OCI-LY7 (cell line): ENCODE measurements at regions not wholly inside any gene's neighbourhood (a gene's known extent, or its start where the extent isn't known, plus 50 kb on each side); places are given as distances from the start of the nearest gene placed in this dataset.
"Not testable (repeated sequence)": the region's sequence is repeated elsewhere in the genome, so short reads cannot be mapped to it uniquely, and the experiment has no call there.

ENCODE experiments used
- BruUV-seq: library from RNA; stranded (reverse); fragments of 400-500 nt; replicated peaks from 2 replicates; lab custom pipeline; 2021; lab: Mats Ljungman, UMichigan
- CTCF ChIA-PET: fragments of 300-600 bp; sonication (Branson Sonifier 250); formaldehyde crosslinking; loops from one replicate; lab custom pipeline; 2022; ENCODE audit warnings: antibody characterized with exemption; ENCODE audit not compliant: unreplicated experiment; lab: Charles Lee
- POLR2A ChIA-PET: fragments of 300-600 bp; sonication (Branson Sonifier 250); formaldehyde crosslinking; loops from one replicate; lab custom pipeline; 2022; ENCODE audit warnings: antibody characterized with exemption; lab: Charles Lee
- DNase-seq: peaks from one replicate; pipeline ENCODE4 v3.0.0-alpha.2; 2015; ENCODE audit warnings: low spot score
- H2AFZ ChIP-seq: fragments of 200-600 bp; sonication (generic), shearing (Covaris generic); 2 replicates; pipeline ENCODE4 v1.6.1; 2014; ENCODE audit warnings: mild to moderate bottlenecking, antibody characterized with exemption, low read length, moderate library complexity
- H3K27ac ChIP-seq: fragments of 200-600 bp; sonication (generic); 2 replicates; pipeline ENCODE4 v1.5.1; 2014; ENCODE audit warnings: mixed run types, low read depth, mild to moderate bottlenecking, moderate library complexity, low read length, inconsistent platforms; ENCODE audit not compliant: poor library complexity, severe bottlenecking
- H3K36me3 ChIP-seq: fragments of 200-600 bp; sonication (generic); 2 replicates; pipeline ENCODE4 v1.6.1; 2014; ENCODE audit warnings: mild to moderate bottlenecking, antibody characterized with exemption, low read length, moderate library complexity, mixed read lengths; ENCODE audit not compliant: insufficient read depth
- H3K4me1 ChIP-seq: fragments of 200-600 bp; sonication (generic); 2 replicates; pipeline ENCODE4 v1.5.1; 2014; ENCODE audit warnings: mild to moderate bottlenecking, low read length; ENCODE audit not compliant: insufficient read depth, poor library complexity, severe bottlenecking
- H3K4me2 ChIP-seq: fragments of 200-600 bp; sonication (generic); 2 replicates; pipeline ENCODE4 v1.6.1; 2014; ENCODE audit warnings: mild to moderate bottlenecking, low read length
- H3K4me3 ChIP-seq: fragments of 200-600 bp; sonication (generic); 2 replicates; pipeline ENCODE4 v1.5.1; 2014; ENCODE audit warnings: mild to moderate bottlenecking, low read depth, low read length; ENCODE audit not compliant: poor library complexity, severe bottlenecking
- H3K79me2 ChIP-seq: fragments of 200-600 bp; sonication (generic); 2 replicates; pipeline ENCODE4 v1.6.1; 2016; ENCODE audit warnings: low read depth, mild to moderate bottlenecking, low read length, moderate library complexity, mixed read lengths; ENCODE audit not compliant: insufficient read depth
- H3K9me2 ChIP-seq: fragments of 200-600 bp; sonication (generic); 2 replicates; pipeline ENCODE4 v1.6.1; 2016; ENCODE audit warnings: mild to moderate bottlenecking, low read length, mixed read lengths; ENCODE audit not compliant: insufficient read depth
- H3K9me3 ChIP-seq: fragments of 200-600 bp; sonication (generic); 2 replicates; pipeline ENCODE4 v1.6.1; 2014; ENCODE audit warnings: mild to moderate bottlenecking, mixed run types, low read length, mixed read lengths
- H4K20me1 ChIP-seq: fragments of 200-600 bp; sonication (generic); 2 replicates; pipeline ENCODE4 v1.6.1; 2014; ENCODE audit warnings: mild to moderate bottlenecking, antibody characterized with exemption, low read length, moderate library complexity, mixed read lengths; ENCODE audit not compliant: insufficient read depth
- EZH2phosphoT487 ChIP-seq: fragments of 200-600 bp; sonication (generic); IDR thresholded peaks from 2 replicates; pipeline ENCODE4 v1.6.1; 2018; ENCODE audit warnings: low read depth, borderline replicate concordance, mild to moderate bottlenecking, mixed run types, antibody characterized with exemption, low read length, moderate library complexity, mixed read lengths
- intact Hi-C: fragments of 100-400 bp; cut with micrococcal nuclease; formaldehyde crosslinking; loops from one replicate; pipeline ENCODE4 v1.10.0; 2022; ENCODE audit not compliant: unreplicated experiment
- TF ChIP-seq, protein P1 (sequence below): fragments of 200-600 bp; sonication (generic); conservative IDR thresholded peaks from 2 replicates; pipeline ENCODE4 v1.5.1; 2014; ENCODE audit warnings: mild to moderate bottlenecking, antibody characterized with exemption, low read length, moderate library complexity, mixed read lengths

DNA sequence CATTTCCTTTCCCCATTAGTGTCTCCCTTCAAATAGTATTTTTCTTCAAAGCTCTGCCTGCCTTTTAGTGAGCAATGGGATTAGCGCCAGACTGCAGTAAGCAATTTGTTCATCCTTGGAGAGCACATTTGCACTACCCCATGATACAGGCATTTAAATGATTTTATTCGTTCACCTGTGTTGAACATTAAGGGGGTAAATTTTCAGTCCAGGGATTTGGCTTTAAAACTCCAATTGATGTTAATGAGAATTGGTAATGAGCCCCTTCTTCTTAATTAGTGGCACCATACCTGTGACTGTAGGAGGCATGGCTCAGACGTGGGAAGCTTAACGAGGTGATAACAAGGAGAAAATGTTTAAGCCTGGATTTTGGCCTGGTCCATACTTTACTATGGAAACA is 161.4 kb upstream of the NANOGP8 start:
- Histone ChIP-seq H3K36me3 (no peaks in the 10 kb centered on the region), H3K9me2 (no peaks in the 10 kb centered on the region), H4K20me1 (no peaks in the 10 kb centered on the region), H3K27ac (no peak overlapping the region), H3K4me1 (no peaks in the 10 kb centered on the region), H2AFZ (no peak overlapping the region), H3K4me3 (no peak overlapping the region), H3K79me2 (no peaks in the 10 kb centered on the region), H3K9me3 (no peaks in the 10 kb centered on the region), H3K4me2 (no peak overlapping the region)
- ChIA-PET CTCF (no interaction called here), POLR2A (no interaction called here)
- BruUV-seq: no TSS peak
- no peak for TF ChIP-seq EZH2phosphoT487
- TF ChIP-seq, protein P1, sequence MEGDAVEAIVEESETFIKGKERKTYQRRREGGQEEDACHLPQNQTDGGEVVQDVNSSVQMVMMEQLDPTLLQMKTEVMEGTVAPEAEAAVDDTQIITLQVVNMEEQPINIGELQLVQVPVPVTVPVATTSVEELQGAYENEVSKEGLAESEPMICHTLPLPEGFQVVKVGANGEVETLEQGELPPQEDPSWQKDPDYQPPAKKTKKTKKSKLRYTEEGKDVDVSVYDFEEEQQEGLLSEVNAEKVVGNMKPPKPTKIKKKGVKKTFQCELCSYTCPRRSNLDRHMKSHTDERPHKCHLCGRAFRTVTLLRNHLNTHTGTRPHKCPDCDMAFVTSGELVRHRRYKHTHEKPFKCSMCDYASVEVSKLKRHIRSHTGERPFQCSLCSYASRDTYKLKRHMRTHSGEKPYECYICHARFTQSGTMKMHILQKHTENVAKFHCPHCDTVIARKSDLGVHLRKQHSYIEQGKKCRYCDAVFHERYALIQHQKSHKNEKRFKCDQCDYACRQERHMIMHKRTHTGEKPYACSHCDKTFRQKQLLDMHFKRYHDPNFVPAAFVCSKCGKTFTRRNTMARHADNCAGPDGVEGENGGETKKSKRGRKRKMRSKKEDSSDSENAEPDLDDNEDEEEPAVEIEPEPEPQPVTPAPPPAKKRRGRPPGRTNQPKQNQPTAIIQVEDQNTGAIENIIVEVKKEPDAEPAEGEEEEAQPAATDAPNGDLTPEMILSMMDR: no peak
- DNase-seq: no peak
- intact Hi-C loops: no loop called here

DNA sequence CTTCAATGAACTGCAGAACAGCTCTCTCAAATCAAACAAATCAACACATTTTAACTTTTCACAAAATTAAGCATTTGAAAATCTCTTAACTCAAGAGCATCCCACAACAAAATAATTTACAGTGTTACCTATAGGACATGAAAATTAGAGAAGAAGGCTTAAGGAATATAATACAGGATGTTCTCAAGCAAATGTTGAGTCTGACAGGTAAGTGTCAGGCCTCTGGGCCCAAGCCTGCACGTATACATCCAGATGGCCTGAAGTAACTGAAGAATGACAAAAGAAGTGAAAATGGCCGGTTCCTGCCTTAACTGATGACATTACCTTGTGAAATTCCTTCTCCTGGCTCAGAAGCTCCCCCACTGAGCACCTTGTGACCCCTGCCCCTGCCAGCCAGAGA is 160.6 kb upstream of the NANOGP8 start:
- H3K4me2 ChIP-seq, H3K9me3 ChIP-seq, H3K36me3 ChIP-seq, H4K20me1 ChIP-seq, H3K27ac ChIP-seq, CTCF ChIA-PET, H3K4me1 ChIP-seq, H3K9me2 ChIP-seq, intact Hi-C loops, H2AFZ ChIP-seq, H3K79me2 ChIP-seq, H3K4me3 ChIP-seq, BruUV-seq, DNase-seq: not testable (repeated sequence)
- POLR2A ChIA-PET: interaction anchor here (0.7 kb wide), 2 partner anchors 11 to 243 kb away, joined by 3 to 8 read pairs; no protein-coding TSS in a partner anchor

DNA sequence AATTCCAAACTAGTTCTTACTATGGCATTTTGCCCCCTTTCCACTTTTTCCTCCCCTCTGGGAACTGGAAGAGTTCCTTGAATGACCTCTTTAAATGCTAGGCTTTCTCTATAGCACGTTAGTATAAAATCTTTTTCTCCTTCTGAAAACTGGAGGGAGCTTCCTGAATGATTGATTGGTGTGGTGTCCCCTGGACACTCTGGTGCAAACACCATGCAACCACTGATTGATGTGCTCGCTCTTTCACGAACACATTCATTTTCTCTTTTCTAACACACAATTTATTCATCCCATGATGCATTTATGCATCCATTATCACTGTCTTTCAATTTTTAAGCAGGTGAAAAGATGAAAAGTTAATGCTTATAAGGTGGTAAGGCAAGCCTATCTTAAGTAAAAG is 159.1 kb upstream of the NANOGP8 start:
- Histone ChIP-seq H3K79me2 (no peaks in the 10 kb centered on the region), H2AFZ (no peak overlapping the region), H3K9me2 (no peaks in the 10 kb centered on the region), H3K4me3 (no peak overlapping the region), H3K9me3 (no peaks in the 10 kb centered on the region), H3K4me1 (no peaks in the 10 kb centered on the region), H4K20me1 (no peaks in the 10 kb centered on the region), H3K27ac (no peak overlapping the region), H3K4me2 (no peak overlapping the region), H3K36me3 (no peaks in the 10 kb centered on the region)
- no peak for DNase-seq
- no TSS peak for BruUV-seq
- CTCF ChIA-PET: no interaction called here
- no peak for TF ChIP-seq EZH2phosphoT487
- TF ChIP-seq, protein P1: no peak
- POLR2A ChIA-PET: no interaction called here
- intact Hi-C loops: no loop called here
